GM19324 (cell line): ENCODE measurements at regions not wholly inside any gene's neighbourhood (a gene's known extent, or its start where the extent isn't known, plus 50 kb on each side); places are given as distances from the start of the nearest gene placed in this dataset.
"Not testable (repeated sequence)": the region's sequence is repeated elsewhere in the genome, so short reads cannot be mapped to it uniquely, and the experiment has no call there.

ENCODE experiments used
- ATAC-seq: cut with Tn5 transposase; IDR thresholded peaks from one replicate; pipeline ENCODE4 v1.9.1; 2021; ENCODE audit warnings: mild to moderate bottlenecking, moderate library complexity; ENCODE audit not compliant: unreplicated experiment, low FRiP score

- no peak for ATAC-seq
Measured at GRCh38 chr4:12615822-12616221, 868.3 kb downstream of the RAB28 start.

GRCh38 chr4:12612876-12613275 is 871.3 kb downstream of the RAB28 start:
- no peak for ATAC-seq

- ATAC-seq = not testable (repeated sequence)
Measured at GRCh38 chr4:12609212-12609875, 874.8 kb downstream of the RAB28 start.

GRCh38 chr4:12595986-12596385 is 888.2 kb downstream of the RAB28 start:
- no peak for ATAC-seq

DNA sequence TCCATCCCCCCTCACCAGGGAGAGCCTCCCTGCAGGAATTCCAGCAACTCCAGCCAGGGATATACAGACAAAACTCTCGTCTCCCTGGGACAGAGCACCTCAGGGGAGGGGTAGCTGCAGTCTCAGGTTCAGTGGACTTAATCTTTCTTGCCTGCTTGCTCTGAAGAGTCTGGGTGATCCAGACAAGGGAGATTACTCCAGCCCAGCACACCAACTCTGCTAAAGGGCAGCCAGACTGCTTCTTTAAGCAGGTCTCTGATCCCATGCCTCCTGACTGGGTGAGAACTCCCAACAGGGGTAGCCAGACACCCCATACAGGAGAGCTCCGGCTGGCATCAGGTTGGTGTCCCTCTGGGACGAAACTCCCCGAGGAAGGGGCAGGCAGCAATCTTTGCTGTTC is 888.7 kb downstream of the RAB28 start:
- ATAC-seq = no peak

GRCh38 chr4:12588582-12588981 is 895.6 kb downstream of the RAB28 start:
- ATAC-seq = no peak

DNA sequence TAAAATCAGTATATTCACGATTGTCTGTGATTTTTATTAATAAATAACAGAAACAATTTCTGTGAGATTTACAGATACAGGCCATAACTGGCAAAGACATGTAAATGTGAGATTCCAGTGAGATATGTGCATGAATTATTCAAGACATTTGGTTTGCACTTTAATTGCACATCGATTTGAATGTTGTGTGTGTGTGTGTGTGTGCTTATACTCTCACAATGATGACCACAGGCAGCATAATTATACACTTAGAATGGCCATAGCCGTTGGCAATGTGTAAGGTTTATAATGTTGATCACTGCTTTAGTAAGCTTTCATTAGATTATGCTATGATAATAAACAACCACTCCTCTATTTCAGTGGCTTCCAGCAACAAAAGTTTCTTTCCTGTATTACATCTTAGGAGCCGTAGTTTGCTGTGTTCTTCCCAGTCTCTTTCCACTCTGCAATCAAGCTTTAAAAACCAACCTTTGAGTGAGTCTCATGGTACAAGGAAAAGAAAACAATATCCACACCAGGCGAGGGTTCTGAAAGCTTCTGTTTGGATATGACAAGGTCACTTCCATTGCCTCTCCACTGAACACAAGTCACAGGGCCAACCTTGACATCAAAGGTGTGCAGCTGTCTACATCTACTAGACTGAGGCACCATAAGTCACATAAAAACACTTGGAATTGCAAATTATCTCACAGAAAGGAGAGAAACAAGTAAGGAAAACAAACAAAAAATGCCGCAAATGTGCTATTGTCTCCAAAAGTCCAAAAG is 897.7 kb downstream of the RAB28 start:
- no peak for ATAC-seq

GRCh38 chr4:12584116-12584875 is 899.8 kb downstream of the RAB28 start:
- ATAC-seq = no peak

DNA sequence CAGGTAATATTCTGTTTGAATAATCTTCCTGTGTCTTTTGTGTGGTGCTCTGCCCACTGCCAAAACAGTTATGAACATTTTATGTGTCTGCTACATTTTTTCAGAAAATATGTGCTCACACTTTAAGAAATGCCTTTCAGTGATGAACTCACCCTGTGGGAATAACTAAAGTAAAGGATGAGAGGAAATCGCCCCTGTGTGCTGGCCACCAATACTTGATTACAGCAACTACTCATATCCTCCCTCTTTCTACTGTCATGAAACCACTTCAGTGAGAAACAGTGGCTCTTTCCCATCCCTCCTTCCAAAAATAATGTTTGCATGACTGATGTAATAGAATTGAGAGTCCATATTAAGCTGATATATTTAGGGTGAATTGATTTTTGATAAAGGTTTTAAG is 900.9 kb downstream of the RAB28 start:
- ATAC-seq = no peak

DNA sequence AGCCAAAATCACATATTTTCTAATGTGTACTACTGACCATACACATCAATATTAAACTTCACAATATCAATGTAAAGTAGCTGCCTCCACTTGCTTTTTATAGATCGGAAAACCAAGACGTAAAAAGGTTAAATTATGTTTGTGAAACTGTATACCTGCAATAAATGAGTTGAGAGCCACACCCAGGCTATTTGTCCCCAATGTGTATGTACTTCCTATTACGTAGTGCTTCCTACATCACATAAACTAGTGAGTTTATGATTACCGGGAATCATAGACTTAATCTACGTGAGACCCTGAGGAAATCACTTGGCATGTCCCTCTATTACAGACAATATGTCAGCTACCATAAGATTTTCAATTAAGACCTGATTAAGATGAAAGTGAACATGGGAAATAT is 903.4 kb downstream of the RAB28 start:
- no peak for ATAC-seq

DNA sequence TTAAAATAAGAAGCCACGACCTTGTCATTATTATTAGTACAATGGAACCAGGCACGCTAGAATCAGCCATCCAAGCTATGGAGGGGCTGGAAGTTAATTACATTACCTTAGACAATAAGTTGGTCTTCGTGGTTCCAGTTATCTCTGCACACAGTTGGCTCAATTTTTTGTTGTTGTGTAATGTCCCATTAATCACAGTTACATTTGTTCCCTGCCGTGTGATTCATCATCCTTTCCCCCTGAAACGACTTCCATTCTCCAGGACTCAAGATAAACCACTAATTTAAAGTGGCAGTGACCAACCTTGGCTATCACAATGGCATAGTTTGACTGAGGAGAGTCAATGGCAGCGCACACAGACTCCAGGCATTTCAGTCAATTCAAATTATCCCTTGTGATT is 905.0 kb downstream of the RAB28 start:
- ATAC-seq = no peak

DNA sequence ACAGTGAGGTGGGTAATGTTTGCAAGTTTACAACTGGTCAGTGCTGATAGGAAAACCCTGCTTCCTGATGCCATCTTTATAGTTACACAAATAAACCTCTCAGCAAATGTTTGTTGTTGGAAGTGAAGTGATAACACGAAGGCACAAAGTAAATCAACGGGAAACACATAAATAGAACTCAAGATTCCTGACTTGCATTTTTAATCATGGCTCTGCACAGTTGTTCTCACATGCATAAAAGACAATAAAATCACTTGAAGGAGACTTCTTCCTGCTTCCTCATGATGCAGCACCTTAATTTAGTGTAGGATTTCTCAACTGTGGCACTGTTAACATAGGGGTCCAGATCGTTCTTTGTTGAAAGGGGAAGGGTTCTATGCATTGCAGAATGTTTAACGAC is 907.7 kb downstream of the RAB28 start:
- no peak for ATAC-seq

GRCh38 chr4:12573716-12574115 is 910.4 kb downstream of the RAB28 start:
- no peak for ATAC-seq

GRCh38 chr4:12562476-12563140 is 921.5 kb downstream of the RAB28 start:
- no peak for ATAC-seq

- no peak for ATAC-seq
Measured at GRCh38 chr4:12562021-12562420, 922.1 kb downstream of the RAB28 start.

DNA sequence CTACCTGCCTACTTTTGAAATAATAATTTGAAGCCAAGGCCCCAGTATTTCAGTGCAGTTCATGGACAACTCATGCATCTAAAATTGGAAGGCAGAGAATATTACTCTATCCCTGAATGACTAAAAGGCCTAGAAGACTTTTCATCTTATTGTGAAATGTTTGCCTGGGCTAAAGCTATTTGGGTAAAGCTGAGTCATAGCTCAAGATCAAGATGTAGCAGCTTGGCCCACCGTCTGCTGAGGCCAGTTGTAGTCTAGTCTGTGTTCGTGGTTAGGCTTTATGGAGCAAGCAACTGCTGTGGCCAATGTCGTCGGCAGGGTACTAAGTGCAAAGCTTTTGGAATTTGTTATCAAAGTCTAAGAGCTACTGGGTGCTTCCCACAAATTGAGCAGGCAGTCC is 929.1 kb downstream of the RAB28 start:
- ATAC-seq = no peak

DNA sequence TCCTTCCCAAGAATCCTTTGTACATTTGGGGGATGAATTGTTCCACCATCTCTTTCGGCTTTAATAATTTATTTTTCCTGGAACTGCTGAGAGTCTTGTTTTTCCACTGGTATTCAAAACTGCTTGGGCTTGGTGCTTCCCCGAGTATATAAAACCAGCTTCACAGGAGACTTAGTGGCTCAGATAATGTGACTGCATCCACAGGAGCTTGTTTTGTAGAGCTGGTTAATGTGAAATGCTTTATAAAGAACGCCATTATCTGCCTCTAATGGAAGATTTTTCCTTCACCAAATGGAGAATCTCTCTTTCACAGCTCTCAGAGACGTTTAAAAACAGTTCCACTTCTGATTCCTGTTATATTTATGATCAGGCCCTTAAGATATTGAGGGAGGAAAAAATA is 935.5 kb downstream of the RAB28 start:
- no peak for ATAC-seq

DNA sequence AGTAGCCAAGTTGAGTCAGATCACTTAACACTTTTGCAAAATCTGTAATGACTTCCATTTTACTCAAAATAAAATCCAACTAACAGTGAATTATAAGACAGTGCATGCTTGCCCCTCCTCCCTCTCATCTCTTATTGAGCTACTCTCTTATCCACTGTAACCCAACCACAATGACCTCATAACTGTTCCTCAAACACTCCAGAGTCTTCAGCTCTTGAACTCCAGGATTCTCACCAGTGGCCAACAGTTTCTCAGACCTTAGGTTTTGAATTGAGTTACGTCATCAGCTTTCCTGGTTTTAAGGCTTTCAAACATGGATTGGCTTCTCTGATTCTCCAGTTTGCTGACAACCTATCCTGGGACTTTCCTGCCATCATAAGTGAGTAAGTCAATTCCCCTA is 938.3 kb downstream of the RAB28 start:
- ATAC-seq = no peak

- ATAC-seq = no peak
Measured at GRCh38 chr4:12538162-12538561, 946.0 kb downstream of the RAB28 start.

DNA sequence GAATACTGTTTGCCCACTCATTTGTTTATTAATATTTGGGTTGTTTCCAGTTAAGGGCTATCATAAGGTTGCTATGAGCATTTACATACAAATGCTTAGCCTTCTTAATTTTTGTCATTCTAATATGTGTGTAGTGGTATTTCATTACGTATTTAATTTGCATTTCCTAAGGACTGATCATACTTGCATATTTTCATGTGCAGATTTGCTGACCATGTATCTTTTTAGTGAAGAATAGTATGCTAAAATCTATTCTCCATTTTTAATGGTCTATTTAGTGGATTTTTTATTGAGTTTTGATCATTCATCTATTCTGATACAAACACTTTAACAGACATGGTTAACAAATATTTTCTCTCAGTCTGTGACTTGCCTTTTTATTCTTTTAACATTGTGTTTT is 949.5 kb downstream of the RAB28 start:
- ATAC-seq = no peak

DNA sequence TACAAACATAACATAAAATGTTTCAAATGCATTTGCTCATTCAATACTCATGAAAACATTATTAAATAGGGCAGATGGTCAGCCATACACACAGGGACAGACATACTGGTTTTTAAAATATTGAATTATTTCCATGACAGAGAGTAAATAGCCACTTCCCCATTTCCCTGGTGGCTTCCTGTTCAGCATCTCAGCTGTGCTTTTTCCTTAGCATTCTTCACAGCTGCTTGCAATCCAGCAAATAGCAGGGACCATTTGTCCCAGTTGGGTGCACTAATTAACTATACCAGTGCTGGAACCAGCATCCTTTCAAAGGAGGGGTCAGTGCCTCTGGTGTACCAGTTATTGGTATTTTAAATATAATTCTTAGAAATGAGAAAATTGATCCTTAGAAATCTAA is 964.7 kb downstream of the RAB28 start:
- ATAC-seq = no peak
